Thymus (tissue), 11 donors: ENCODE measurements at regions not wholly inside any gene's neighbourhood (a gene's known extent, or its start where the extent isn't known, plus 50 kb on each side); places are given as distances from the start of the nearest gene placed in this dataset.

Source experiments
- DNase-seq, 9 donors: peaks; one replicate each; pipeline ENCODE4 v3.0.0-alpha.2; 2013; ENCODE audit warnings: low spot score in 9 of 9, low read depth in 6 of 9, missing footprints in 1 of 9
- H3K27ac ChIP-seq, 2 donors: one replicate each; pipeline ENCODE4 v1.5.1; 2013; ENCODE audit warnings: control low read depth in 1 of 2, low read depth in 1 of 2, low read length in 1 of 2, mild to moderate bottlenecking in 1 of 2, moderate library complexity in 1 of 2
- H3K27me3 ChIP-seq, 2 donors: one replicate each; pipeline ENCODE4 v1.5.1; 2013; ENCODE audit warnings: low read length in 1 of 2; ENCODE audit not compliant: control insufficient read depth in 2 of 2, insufficient read depth in 1 of 2
- H3K36me3 ChIP-seq, 2 donors: one replicate each; pipeline ENCODE4 v1.5.1; 2013; ENCODE audit warnings: low read length in 1 of 2, mild to moderate bottlenecking in 1 of 2, moderate library complexity in 1 of 2; ENCODE audit not compliant: control insufficient read depth in 2 of 2, insufficient read depth in 2 of 2
- H3K4me1 ChIP-seq, 2 donors: one replicate each; pipeline ENCODE4 v1.5.1; 2013; ENCODE audit warnings: low read length in 2 of 2; ENCODE audit not compliant: control insufficient read depth in 2 of 2, insufficient read depth in 2 of 2
- H3K4me3 ChIP-seq, 2 donors: one replicate each; pipeline ENCODE4 v1.5.1; 2013; ENCODE audit warnings: low read length in 2 of 2, control low read depth in 1 of 2, mild to moderate bottlenecking in 1 of 2
- H3K9me3 ChIP-seq, 2 donors: one replicate each; pipeline ENCODE4 v1.5.1; 2013; ENCODE audit warnings: low read length in 1 of 2, mild to moderate bottlenecking in 1 of 2; ENCODE audit not compliant: control insufficient read depth in 2 of 2, insufficient read depth in 1 of 2
- WGBS: extraction: QIAGEN DNeasy Blood & Tissue Kit; methylation state at CpG from one replicate; pipeline ENCODE4 v1.1.7; 2013; 5-methylcytosine and 5-hydroxymethylcytosine counted together
- donor health status: healthy.

GRCh38 chr3:40985195-40985594, 214.1 kb upstream of the CTNNB1 start:
- no peak for DNase-seq
- 93% methylated on average over 2 of the region's 2 CpGs for WGBS
- H3K9me3 ChIP-seq, result no peaks in the 10 kb centered on the region
- H3K27me3 ChIP-seq, result no peaks in the 10 kb centered on the region
- no peak overlapping the region for H3K4me3 ChIP-seq
- no peak overlapping the region for H3K27ac ChIP-seq
- H3K4me1 ChIP-seq, result no peaks in the 10 kb centered on the region
- H3K36me3 ChIP-seq, result no peaks in the 10 kb centered on the region

- no peak overlapping the region for H3K4me3 ChIP-seq
- no peaks in the 10 kb centered on the region for H3K36me3 ChIP-seq
- no peaks in the 10 kb centered on the region for H3K9me3 ChIP-seq
- H3K4me1 ChIP-seq, result no peaks in the 10 kb centered on the region
- no peak for DNase-seq
- WGBS, result 94% methylated on average over 1 of the region's 1 CpG
- H3K27ac ChIP-seq, result no peak overlapping the region
- H3K27me3 ChIP-seq, result no peaks in the 10 kb centered on the region
Measured at GRCh38 chr3:40988468-40988867, 210.8 kb upstream of the CTNNB1 start.

GRCh38 chr3:40989141-40990061, 209.9 kb upstream of the CTNNB1 start:
- no peak overlapping the region for H3K4me3 ChIP-seq
- H3K9me3 ChIP-seq, result no peaks in the 10 kb centered on the region
- no peak overlapping the region for H3K27ac ChIP-seq
- DNase-seq, result no peak
- no peaks in the 10 kb centered on the region for H3K27me3 ChIP-seq
- H3K36me3 ChIP-seq, result no peaks in the 10 kb centered on the region
- no peaks in the 10 kb centered on the region for H3K4me1 ChIP-seq
- 89% methylated on average over 6 of the region's 6 CpGs for WGBS

GRCh38 chr3:40990062-40990456, 209.2 kb upstream of the CTNNB1 start:
- no peaks in the 10 kb centered on the region for H3K9me3 ChIP-seq
- H3K27ac ChIP-seq, result no peak overlapping the region
- no peaks in the 10 kb centered on the region for H3K36me3 ChIP-seq
- no peak overlapping the region for H3K4me3 ChIP-seq
- no peaks in the 10 kb centered on the region for H3K4me1 ChIP-seq
- WGBS, result 100% methylated on average over 1 of the region's 1 CpG
- DNase-seq, result no peak
- H3K27me3 ChIP-seq, result no peaks in the 10 kb centered on the region

- no peaks in the 10 kb centered on the region for H3K9me3 ChIP-seq
- no peak overlapping the region for H3K27ac ChIP-seq
- no peaks in the 10 kb centered on the region for H3K27me3 ChIP-seq
- no peaks in the 10 kb centered on the region for H3K4me1 ChIP-seq
- DNase-seq, result no peak
- no peaks in the 10 kb centered on the region for H3K36me3 ChIP-seq
- no peak overlapping the region for H3K4me3 ChIP-seq
Measured at GRCh38 chr3:40992023-40992422, 207.3 kb upstream of the CTNNB1 start.

- WGBS, result 95% methylated on average over 1 of the region's 1 CpG
- Histone ChIP-seq H3K9me3 (no peaks in the 10 kb centered on the region), H3K27ac (no peak overlapping the region), H3K4me1 (no peaks in the 10 kb centered on the region), H3K36me3 (no peaks in the 10 kb centered on the region), H3K4me3 (no peak overlapping the region), H3K27me3 (no peaks in the 10 kb centered on the region)
- no peak for DNase-seq
Measured at GRCh38 chr3:40994611-40995010, 204.7 kb upstream of the CTNNB1 start.

GRCh38 chr3:40995271-40995670, 204.0 kb upstream of the CTNNB1 start:
- no peak overlapping the region for H3K27ac ChIP-seq
- DNase-seq, result no peak
- no peak overlapping the region for H3K4me3 ChIP-seq
- no peaks in the 10 kb centered on the region for H3K4me1 ChIP-seq
- no peaks in the 10 kb centered on the region for H3K9me3 ChIP-seq
- 98% methylated on average over 2 of the region's 2 CpGs for WGBS
- H3K27me3 ChIP-seq, result no peaks in the 10 kb centered on the region
- H3K36me3 ChIP-seq, result no peaks in the 10 kb centered on the region

GRCh38 chr3:40996382-40996781, 202.9 kb upstream of the CTNNB1 start:
- H3K27ac ChIP-seq, result no peak overlapping the region

GRCh38 chr3:40996827-40997710, 202.2 kb upstream of the CTNNB1 start:
- WGBS, result 94% methylated on average over 6 of the region's 6 CpGs
- no peaks in the 10 kb centered on the region for H3K9me3 ChIP-seq
- no peak overlapping the region for H3K27ac ChIP-seq
- no peak for DNase-seq
- H3K4me1 ChIP-seq, result no peaks in the 10 kb centered on the region
- H3K27me3 ChIP-seq, result no peaks in the 10 kb centered on the region
- no peak overlapping the region for H3K4me3 ChIP-seq
- H3K36me3 ChIP-seq, result no peaks in the 10 kb centered on the region

More at GRCh38 chr3:40996382-40996781, 202.9 kb upstream of the CTNNB1 start:
- 85% methylated on average over 5 of the region's 5 CpGs for WGBS
- Histone ChIP-seq H3K27me3 (no peaks in the 10 kb centered on the region), H3K4me3 (no peak overlapping the region), H3K9me3 (no peaks in the 10 kb centered on the region), H3K4me1 (no peaks in the 10 kb centered on the region), H3K36me3 (no peaks in the 10 kb centered on the region)
- no peak for DNase-seq
